GM12891 (cell line): ENCODE measurements at regions not wholly inside any gene's neighbourhood (a gene's known extent, or its start where the extent isn't known, plus 50 kb on each side); places are given as distances from the start of the nearest gene placed in this dataset.

ENCODE experiments used
- POLR2A ChIP-seq: IDR thresholded peaks from 2 replicates; pipeline ENCODE4 v1.6.1; 2011; ENCODE audit warnings: low read depth, low read length, control low read depth
- POLR2AphosphoS5 ChIP-seq: IDR thresholded peaks from 2 replicates; pipeline ENCODE4 v1.6.1; 2011; ENCODE audit warnings: low read depth, low read length, control low read depth
- SPI1 ChIP-seq: IDR thresholded peaks from 2 replicates; pipeline ENCODE4 v1.6.1; 2011; ENCODE audit warnings: low read depth, low read length, control low read depth
- TAF1 ChIP-seq: IDR thresholded peaks from 2 replicates; pipeline ENCODE4 v1.6.1; 2011; ENCODE audit warnings: low read depth, low read length, control low read depth

- TF ChIP-seq POLR2A (no peak), SPI1 (no peak), TAF1 (no peak), POLR2AphosphoS5 (no peak)
These were observed 373.7 kb upstream of the CCNH start for GRCh38 chr5:87786471-87786870.
